PFSK-1 (cell line): ENCODE measurements at regions not wholly inside any gene's neighbourhood (a gene's known extent, or its start where the extent isn't known, plus 50 kb on each side); places are given as distances from the start of the nearest gene placed in this dataset.

Experiments used
- POLR2AphosphoS5 ChIP-seq: IDR thresholded peaks from 2 replicates; pipeline ENCODE4 v1.6.1; 2012; ENCODE audit warnings: low read depth, mild to moderate bottlenecking, control low read depth, low read length, moderate library complexity
- SIN3A ChIP-seq: IDR thresholded peaks from 2 replicates; pipeline ENCODE4 v1.6.1; 2012; ENCODE audit warnings: mild to moderate bottlenecking, low read length, moderate library complexity, borderline replicate concordance; ENCODE audit not compliant: insufficient read depth
- TF ChIP-seq, protein P1 (sequence below), 2 experiments: IDR thresholded peaks; 2 replicates each; pipeline versions ENCODE4 v1.6.1 to v1.8.0; 2011 to 2012; ENCODE audit warnings: low read depth in 2 of 2, low read length in 2 of 2, control low read depth in 1 of 2, inconsistent platforms in 1 of 2, mild to moderate bottlenecking in 1 of 2, moderate library complexity in 1 of 2; ENCODE audit not compliant: insufficient read depth in 1 of 2

- TF ChIP-seq SIN3A (no peak), POLR2AphosphoS5 (no peak)
- TF ChIP-seq, protein P1, sequence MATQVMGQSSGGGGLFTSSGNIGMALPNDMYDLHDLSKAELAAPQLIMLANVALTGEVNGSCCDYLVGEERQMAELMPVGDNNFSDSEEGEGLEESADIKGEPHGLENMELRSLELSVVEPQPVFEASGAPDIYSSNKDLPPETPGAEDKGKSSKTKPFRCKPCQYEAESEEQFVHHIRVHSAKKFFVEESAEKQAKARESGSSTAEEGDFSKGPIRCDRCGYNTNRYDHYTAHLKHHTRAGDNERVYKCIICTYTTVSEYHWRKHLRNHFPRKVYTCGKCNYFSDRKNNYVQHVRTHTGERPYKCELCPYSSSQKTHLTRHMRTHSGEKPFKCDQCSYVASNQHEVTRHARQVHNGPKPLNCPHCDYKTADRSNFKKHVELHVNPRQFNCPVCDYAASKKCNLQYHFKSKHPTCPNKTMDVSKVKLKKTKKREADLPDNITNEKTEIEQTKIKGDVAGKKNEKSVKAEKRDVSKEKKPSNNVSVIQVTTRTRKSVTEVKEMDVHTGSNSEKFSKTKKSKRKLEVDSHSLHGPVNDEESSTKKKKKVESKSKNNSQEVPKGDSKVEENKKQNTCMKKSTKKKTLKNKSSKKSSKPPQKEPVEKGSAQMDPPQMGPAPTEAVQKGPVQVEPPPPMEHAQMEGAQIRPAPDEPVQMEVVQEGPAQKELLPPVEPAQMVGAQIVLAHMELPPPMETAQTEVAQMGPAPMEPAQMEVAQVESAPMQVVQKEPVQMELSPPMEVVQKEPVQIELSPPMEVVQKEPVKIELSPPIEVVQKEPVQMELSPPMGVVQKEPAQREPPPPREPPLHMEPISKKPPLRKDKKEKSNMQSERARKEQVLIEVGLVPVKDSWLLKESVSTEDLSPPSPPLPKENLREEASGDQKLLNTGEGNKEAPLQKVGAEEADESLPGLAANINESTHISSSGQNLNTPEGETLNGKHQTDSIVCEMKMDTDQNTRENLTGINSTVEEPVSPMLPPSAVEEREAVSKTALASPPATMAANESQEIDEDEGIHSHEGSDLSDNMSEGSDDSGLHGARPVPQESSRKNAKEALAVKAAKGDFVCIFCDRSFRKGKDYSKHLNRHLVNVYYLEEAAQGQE (IDR thresholded peaks at IDR 0.05; ENCODE audit: insufficient read depth in 1 of 2, low read depth in 2 of 2, low read length in 2 of 2) = no peak
These were observed 1123.8 kb upstream of the CDH6 start for GRCh38 chr5:30069441-30070263.
